ENCODE measurements at regions not wholly inside any gene's neighbourhood (a gene's known extent, or its start where the extent isn't known, plus 50 kb on each side); places are given as distances from the start of the nearest gene placed in this dataset.
A peak's percentile ranks its signal among the peaks of the same experiment; 100 is the strongest.
"Not testable (repeated sequence)": the region's sequence is repeated elsewhere in the genome, so short reads cannot be mapped to it uniquely, and the experiment has no call there.

GRCh38 chr15:89002830-89003229 lies 85.4 kb upstream of the ABHD2 start:
- H3K4me3 ChIP-seq (ENCODE audit: low read depth, low read length): no peak overlapping the region
- no peak for TF ChIP-seq CTCF (IDR thresholded peaks at IDR 0.05; ENCODE audit: low read depth, low read length)

- TF ChIP-seq CTCF (IDR thresholded peaks at IDR 0.05; ENCODE audit: low read depth, low read length): peak; percentile 51
- no peak overlapping the region for H3K4me3 ChIP-seq (ENCODE audit: low read depth, low read length)
Observed at GRCh38 chr15:89003865-89004725, 84.2 kb upstream of the ABHD2 start.

GRCh38 chr15:89004726-89005030 lies 83.6 kb upstream of the ABHD2 start:
- TF ChIP-seq CTCF (IDR thresholded peaks at IDR 0.05; ENCODE audit: low read depth, low read length): no peak
- H3K4me3 ChIP-seq (ENCODE audit: low read depth, low read length): no peak overlapping the region

GRCh38 chr15:89007527-89007926 lies 80.7 kb upstream of the ABHD2 start:
- not testable (repeated sequence) for H3K4me3 ChIP-seq (ENCODE audit: low read depth, low read length)

GRCh38 chr15:89007989-89008388 lies 80.3 kb upstream of the ABHD2 start:
- no peak for TF ChIP-seq CTCF (IDR thresholded peaks at IDR 0.05; ENCODE audit: low read depth, low read length)

GRCh38 chr15:89009080-89009479 lies 79.2 kb upstream of the ABHD2 start:
- no peak for TF ChIP-seq CTCF (IDR thresholded peaks at IDR 0.05; ENCODE audit: low read depth, low read length)
- H3K4me3 ChIP-seq (ENCODE audit: low read depth, low read length): no peak overlapping the region

More at GRCh38 chr15:89007989-89008388, 80.3 kb upstream of the ABHD2 start:
- no peak overlapping the region for H3K4me3 ChIP-seq (ENCODE audit: low read depth, low read length)

- H3K4me3 ChIP-seq (ENCODE audit: low read depth, low read length): no peak overlapping the region
- no peak for TF ChIP-seq CTCF (IDR thresholded peaks at IDR 0.05; ENCODE audit: low read depth, low read length)
Observed at GRCh38 chr15:89015412-89016097, 72.7 kb upstream of the ABHD2 start.
